Hypothalamus (tissue), 51 donors: ENCODE measurements at regions not wholly inside any gene's neighbourhood (a gene's known extent, or its start where the extent isn't known, plus 50 kb on each side); places are given as distances from the start of the nearest gene placed in this dataset.

ENCODE experiments used
- DNase-seq, 51 donors: peaks; one replicate each; lab custom pipeline; 2025; lab: John Stamatoyannopoulos, UW

GRCh38 chr4:43341741-43342140, 449.2 kb downstream of the GRXCR1 start:
- DNase-seq, result no peak

- no peak for DNase-seq
Measured at GRCh38 chr4:43343298-43343697, 450.8 kb downstream of the GRXCR1 start.

GRCh38 chr4:43345323-43345925, 452.9 kb downstream of the GRXCR1 start:
- DNase-seq, result no peak

DNA sequence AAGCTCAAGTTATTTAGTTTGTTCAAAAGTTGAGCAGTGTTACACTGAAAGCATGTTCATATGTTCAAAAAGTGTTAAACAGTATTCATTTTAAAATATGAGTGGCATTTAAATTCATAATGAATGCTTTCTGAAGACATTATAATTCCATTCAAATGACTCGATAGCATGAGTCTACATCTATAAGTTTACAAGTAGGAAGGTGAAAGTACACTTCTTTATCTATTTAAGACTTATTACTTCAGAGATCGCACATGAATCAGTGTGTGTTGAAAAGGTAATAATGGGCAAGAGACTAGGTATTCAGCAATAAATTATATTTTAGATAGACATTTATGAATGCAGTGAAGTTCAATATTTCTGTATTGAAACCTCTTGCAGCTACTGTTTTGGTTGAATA, 456.1 kb downstream of the GRXCR1 start:
- no peak for DNase-seq

- DNase-seq, result no peak
Measured at GRCh38 chr4:43351970-43352806, 459.7 kb downstream of the GRXCR1 start.

- DNase-seq, result no peak
Measured at GRCh38 chr4:43352859-43353258, 460.3 kb downstream of the GRXCR1 start.

GRCh38 chr4:43353552-43353951, 461.0 kb downstream of the GRXCR1 start:
- no peak for DNase-seq

DNA sequence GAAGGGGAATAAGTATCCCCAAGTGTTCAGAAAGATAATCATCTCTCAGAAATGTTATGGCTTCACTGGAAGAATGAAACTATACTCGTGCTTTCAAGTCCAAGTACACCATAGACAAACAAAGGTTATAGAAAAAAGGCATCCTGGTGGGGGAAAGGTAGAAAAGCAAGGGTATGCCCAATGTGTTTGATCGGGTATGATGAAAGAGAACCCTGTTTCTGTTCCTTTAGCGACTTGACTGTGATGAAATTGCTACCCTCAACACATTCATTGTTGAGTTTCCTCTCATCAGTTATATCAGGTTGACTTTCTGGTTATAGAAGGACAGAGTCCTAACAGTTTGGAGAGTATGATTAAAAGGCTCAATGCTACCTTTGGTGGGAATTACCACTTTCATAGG, 464.3 kb downstream of the GRXCR1 start:
- no peak for DNase-seq

GRCh38 chr4:43357252-43357974, 464.9 kb downstream of the GRXCR1 start:
- DNase-seq, result no peak

- no peak for DNase-seq
Measured at GRCh38 chr4:43360296-43360695, 467.8 kb downstream of the GRXCR1 start.

DNA sequence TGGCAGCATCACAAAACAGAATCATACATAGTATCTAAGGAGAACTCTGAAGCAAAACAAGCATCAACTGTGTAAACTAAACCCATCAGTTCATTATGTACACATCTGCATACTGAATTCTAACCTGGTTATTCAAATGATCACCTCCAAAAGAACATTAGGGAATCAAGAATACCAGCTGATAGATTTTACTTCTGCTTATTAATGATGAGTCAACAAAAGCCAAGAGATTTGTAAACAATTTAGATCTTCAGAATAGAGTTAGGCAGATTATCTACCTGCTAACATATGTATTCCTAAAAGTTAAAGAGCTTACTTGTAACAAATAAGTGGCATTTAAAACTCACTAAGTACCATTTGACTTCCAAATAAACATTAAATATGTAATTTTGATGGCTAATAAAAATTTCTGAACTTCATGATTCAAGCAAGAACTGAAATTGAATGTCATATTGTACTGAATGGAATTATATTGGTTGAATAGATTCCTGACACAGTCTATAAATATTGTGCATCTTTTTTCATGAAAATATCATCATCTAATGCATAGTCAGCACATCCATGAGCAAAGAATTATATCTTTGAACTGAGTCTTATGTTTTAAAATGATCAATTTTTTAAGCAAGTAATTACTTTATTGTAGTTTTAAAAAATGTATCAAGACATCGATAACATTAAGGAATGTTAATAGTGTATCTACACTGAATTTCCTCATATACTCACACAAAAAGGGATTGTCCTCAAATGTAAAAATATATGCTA, 470.5 kb downstream of the GRXCR1 start:
- no peak for DNase-seq

- DNase-seq, result no peak
Measured at GRCh38 chr4:43369036-43369594, 476.6 kb downstream of the GRXCR1 start.

DNA sequence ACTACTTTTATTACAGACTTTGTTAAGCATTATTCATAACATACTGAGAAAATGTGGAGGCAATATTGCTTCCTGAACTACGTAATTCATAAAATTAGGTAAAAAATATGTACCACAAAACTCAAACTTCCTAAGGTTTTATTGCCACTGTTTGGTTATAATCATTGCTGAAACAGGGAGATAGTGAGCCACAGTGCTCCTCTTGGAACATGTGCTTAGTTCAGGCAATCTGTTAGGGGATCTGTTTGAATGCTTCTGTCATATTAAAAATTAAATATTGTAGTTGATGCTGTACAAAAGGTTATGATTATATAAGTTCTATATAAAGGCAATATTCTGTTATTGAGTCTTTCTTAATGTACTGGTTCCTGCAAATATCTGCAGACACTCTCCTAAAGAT, 480.7 kb downstream of the GRXCR1 start:
- no peak for DNase-seq

DNA sequence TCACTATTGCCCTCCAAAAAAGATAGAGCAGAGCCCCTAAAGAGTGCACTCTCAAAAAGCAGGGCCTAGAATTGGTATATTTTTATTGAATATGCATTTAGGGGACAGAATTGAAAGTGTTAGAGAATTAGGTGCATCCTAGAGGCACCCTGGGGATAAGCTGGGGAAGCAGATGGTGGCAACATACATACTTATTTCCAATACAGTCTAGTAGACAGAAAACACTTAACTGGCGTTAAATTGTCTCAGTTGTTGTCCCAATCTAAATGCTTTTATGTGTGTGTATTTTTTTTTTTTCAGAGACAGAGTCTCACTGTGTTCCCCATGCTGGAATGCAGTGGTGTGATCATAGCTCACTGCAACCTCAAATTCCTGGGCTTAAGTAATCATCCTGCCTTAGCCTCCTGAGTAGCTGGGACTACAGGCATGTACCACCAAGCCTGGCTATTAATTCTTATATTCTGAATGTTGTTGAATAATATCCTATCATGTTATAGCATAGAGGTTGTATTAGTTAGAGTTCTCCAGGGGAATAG, 481.8 kb downstream of the GRXCR1 start:
- DNase-seq, result no peak

DNA sequence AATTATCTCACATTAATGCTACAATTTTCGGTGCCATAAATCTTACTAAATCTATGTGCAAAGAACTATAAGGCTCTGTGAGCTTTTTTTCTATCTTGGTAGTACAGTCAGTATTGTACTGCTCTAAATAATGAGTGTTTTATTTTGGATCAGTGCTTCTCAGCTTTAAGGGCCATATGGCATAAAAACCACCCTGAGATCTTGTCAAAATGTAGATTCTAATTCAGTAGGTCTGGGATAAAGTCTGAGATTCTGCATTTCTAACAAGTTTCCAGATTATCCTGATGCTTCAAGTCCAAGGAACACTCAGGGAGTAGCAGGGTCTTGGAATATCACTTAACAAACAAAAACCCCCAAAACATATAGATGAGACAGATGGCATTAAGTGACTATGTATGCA, 486.5 kb downstream of the GRXCR1 start:
- DNase-seq, result no peak

DNA sequence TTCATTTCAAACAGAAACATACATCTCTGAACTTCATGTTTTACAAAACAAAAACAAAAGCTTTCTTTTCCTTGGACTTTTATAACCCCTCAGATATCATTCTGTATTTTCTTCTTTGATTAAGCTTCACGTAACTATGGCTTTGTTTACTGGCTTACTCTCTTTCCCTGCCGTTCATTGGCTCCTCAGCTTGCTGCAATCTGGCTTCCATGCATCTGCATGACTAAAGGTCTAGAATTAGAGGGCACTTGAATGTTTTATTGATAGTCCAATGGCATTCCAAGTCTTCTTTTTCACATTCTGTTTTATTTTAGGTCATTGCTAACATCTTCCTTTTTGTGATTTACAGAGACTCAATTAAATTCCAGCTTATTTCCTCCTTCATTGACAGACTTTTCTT, 487.6 kb downstream of the GRXCR1 start:
- no peak for DNase-seq

GRCh38 chr4:43391069-43391468, 498.6 kb downstream of the GRXCR1 start:
- DNase-seq, result no peak

DNA sequence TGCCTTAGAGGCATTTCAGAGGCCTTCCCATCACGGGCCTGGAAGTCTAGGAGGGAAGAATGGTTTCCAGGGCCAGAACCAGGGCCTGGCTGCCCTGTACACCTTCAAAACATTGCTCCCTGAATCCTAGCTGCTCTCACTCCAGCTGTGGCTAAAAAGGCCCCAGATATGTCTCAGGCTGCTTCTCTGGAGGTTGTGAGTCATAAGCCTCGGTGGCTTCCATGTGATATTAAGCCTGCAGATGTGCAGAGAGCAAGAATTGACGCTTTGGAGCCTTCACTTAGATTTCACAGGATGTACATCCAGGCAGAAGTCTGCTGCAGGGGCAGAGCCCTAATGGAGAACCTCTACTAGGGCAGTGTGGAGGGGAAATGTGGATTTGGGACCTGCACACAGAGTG, 502.5 kb downstream of the GRXCR1 start:
- DNase-seq, result no peak

DNA sequence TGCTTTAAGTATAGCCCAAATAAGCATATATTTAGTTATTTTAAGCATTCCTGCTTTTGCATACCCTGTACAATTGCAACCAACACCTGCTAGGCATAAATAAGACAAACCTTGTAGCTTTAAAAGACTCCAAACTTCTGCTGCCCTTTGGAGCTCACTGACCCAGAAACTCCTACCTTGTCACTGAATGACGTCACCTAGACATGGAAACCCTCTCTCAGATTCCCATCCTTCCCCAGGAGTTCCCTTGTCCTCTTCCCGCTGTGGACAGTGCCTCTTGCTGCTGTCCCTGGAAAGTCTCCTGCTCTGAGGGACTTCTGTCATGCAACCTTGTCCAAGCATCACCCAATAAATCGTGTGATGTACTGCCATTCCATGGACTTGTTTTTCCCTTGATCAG, 507.2 kb downstream of the GRXCR1 start:
- no peak for DNase-seq

GRCh38 chr4:43402393-43402792, 509.9 kb downstream of the GRXCR1 start:
- no peak for DNase-seq
